ENCODE measurements at regions not wholly inside any gene's neighbourhood (a gene's known extent, or its start where the extent isn't known, plus 50 kb on each side); places are given as distances from the start of the nearest gene placed in this dataset.

GRCh38 chr18:51400721-51401120, 203.2 kb upstream of the MEX3C start:
- TF ChIP-seq POLR2A (IDR thresholded peaks at IDR 0.05): no peak
- TF ChIP-seq CTCF (IDR thresholded peaks at IDR 0.05): no peak
